GM18520 (cell line): ENCODE measurements at regions not wholly inside any gene's neighbourhood (a gene's known extent, or its start where the extent isn't known, plus 50 kb on each side); places are given as distances from the start of the nearest gene placed in this dataset.

ENCODE experiments used
- ATAC-seq: cut with Tn5 transposase; IDR thresholded peaks from one replicate; pipeline ENCODE4 v1.9.1; 2021; ENCODE audit not compliant: unreplicated experiment

GRCh38 chr6:23097566-23097965, 528.2 kb downstream of the HDGFL1 start:
- ATAC-seq, result no peak

- no peak for ATAC-seq
These were observed 537.6 kb downstream of the HDGFL1 start for GRCh38 chr6:23106951-23107350.

- ATAC-seq, result no peak
These were observed 542.6 kb downstream of the HDGFL1 start for GRCh38 chr6:23111984-23112383.

GRCh38 chr6:23114812-23115504, 545.6 kb downstream of the HDGFL1 start:
- no peak for ATAC-seq

- no peak for ATAC-seq
These were observed 568.2 kb downstream of the HDGFL1 start for GRCh38 chr6:23137611-23138010.

- no peak for ATAC-seq
These were observed 571.5 kb downstream of the HDGFL1 start for GRCh38 chr6:23140871-23141270.

- no peak for ATAC-seq
These were observed 576.4 kb downstream of the HDGFL1 start for GRCh38 chr6:23145781-23146180.

GRCh38 chr6:23154159-23154558, 584.8 kb downstream of the HDGFL1 start:
- no peak for ATAC-seq

GRCh38 chr6:23170049-23170448, 600.7 kb downstream of the HDGFL1 start:
- ATAC-seq, result no peak

GRCh38 chr6:23173234-23173633, 603.9 kb downstream of the HDGFL1 start:
- no peak for ATAC-seq

GRCh38 chr6:23174781-23175361, 605.5 kb downstream of the HDGFL1 start:
- ATAC-seq, result no peak

GRCh38 chr6:23175391-23175790, 606.0 kb downstream of the HDGFL1 start:
- no peak for ATAC-seq

- no peak for ATAC-seq
These were observed 607.1 kb downstream of the HDGFL1 start for GRCh38 chr6:23176471-23176870.

- no peak for ATAC-seq
These were observed 607.5 kb downstream of the HDGFL1 start for GRCh38 chr6:23176883-23177282.

- no peak for ATAC-seq
These were observed 608.4 kb downstream of the HDGFL1 start for GRCh38 chr6:23177806-23178205.

GRCh38 chr6:23179994-23180393, 610.6 kb downstream of the HDGFL1 start:
- no peak for ATAC-seq

- ATAC-seq, result no peak
These were observed 611.3 kb downstream of the HDGFL1 start for GRCh38 chr6:23180504-23181293.

- ATAC-seq, result no peak
These were observed 612.2 kb downstream of the HDGFL1 start for GRCh38 chr6:23181356-23182110.

GRCh38 chr6:23183846-23184245, 614.5 kb downstream of the HDGFL1 start:
- no peak for ATAC-seq

- no peak for ATAC-seq
These were observed 615.0 kb downstream of the HDGFL1 start for GRCh38 chr6:23184351-23184750.

GRCh38 chr6:23195487-23195886, 626.1 kb downstream of the HDGFL1 start:
- no peak for ATAC-seq
